OCI-LY1 (cell line): ENCODE measurements at regions not wholly inside any gene's neighbourhood (a gene's known extent, or its start where the extent isn't known, plus 50 kb on each side); places are given as distances from the start of the nearest gene placed in this dataset.

ENCODE experiments used
- CTCF ChIP-seq: fragments of 200-600 bp; sonication (generic), shearing (Covaris generic); IDR thresholded peaks from 2 replicates; pipeline ENCODE4 v1.5.1; 2017; ENCODE audit warnings: mild to moderate bottlenecking, antibody characterized with exemption, low read length, moderate library complexity, mixed read lengths
- EZH2 ChIP-seq: fragments of 200-600 bp; sonication (generic), shearing (Covaris generic); IDR thresholded peaks from 2 replicates; pipeline ENCODE4 v1.8.0; 2017; ENCODE audit warnings: borderline replicate concordance, mixed run types, mild to moderate bottlenecking, antibody characterized with exemption, low read length, moderate library complexity, mixed read lengths

- TF ChIP-seq CTCF (no peak), EZH2 (no peak)
Measured at GRCh38 chr13:67620665-67621064, 390.5 kb upstream of the PCDH9 start.
